HG03066 (cell line): ENCODE measurements at regions not wholly inside any gene's neighbourhood (a gene's known extent, or its start where the extent isn't known, plus 50 kb on each side); places are given as distances from the start of the nearest gene placed in this dataset.
"Not testable (repeated sequence)": the region's sequence is repeated elsewhere in the genome, so short reads cannot be mapped to it uniquely, and the experiment has no call there.

Experiments used
- ATAC-seq: cut with Tn5 transposase; IDR thresholded peaks from one replicate; pipeline ENCODE4 v1.9.1; 2021; ENCODE audit warnings: low read depth; ENCODE audit not compliant: unreplicated experiment

GRCh38 chr4:163077680-163078079, 89.0 kb downstream of the NAF1 start:
- ATAC-seq: no peak

GRCh38 chr4:163072222-163072621, 94.5 kb downstream of the NAF1 start:
- ATAC-seq: no peak

GRCh38 chr4:163071308-163071707, 95.4 kb downstream of the NAF1 start:
- no peak for ATAC-seq

- ATAC-seq: no peak
Observed at GRCh38 chr4:163070023-163070422, 96.7 kb downstream of the NAF1 start.

GRCh38 chr4:163063891-163064290, 102.8 kb downstream of the NAF1 start:
- ATAC-seq: no peak

GRCh38 chr4:163048447-163048846, 118.2 kb downstream of the NAF1 start:
- ATAC-seq: peak; percentile 76

GRCh38 chr4:163042306-163042705, 124.4 kb downstream of the NAF1 start:
- ATAC-seq: peak; percentile 63

- ATAC-seq: no peak
Observed at GRCh38 chr4:163017135-163017534, 149.6 kb downstream of the NAF1 start.

- no peak for ATAC-seq
Observed at GRCh38 chr4:163012816-163013215, 153.9 kb downstream of the NAF1 start.

GRCh38 chr4:163003979-163004378, 162.7 kb downstream of the NAF1 start:
- ATAC-seq: no peak

GRCh38 chr4:162988530-162988929, 178.2 kb downstream of the NAF1 start:
- no peak for ATAC-seq

GRCh38 chr4:162985131-162985530, 181.6 kb downstream of the NAF1 start:
- ATAC-seq: no peak

- no peak for ATAC-seq
Observed at GRCh38 chr4:162984621-162985020, 182.1 kb downstream of the NAF1 start.

GRCh38 chr4:162981823-162982222, 184.9 kb downstream of the NAF1 start:
- no peak for ATAC-seq

GRCh38 chr4:162978398-162978797, 188.3 kb downstream of the NAF1 start:
- ATAC-seq: no peak

- no peak for ATAC-seq
Observed at GRCh38 chr4:162977788-162978187, 188.9 kb downstream of the NAF1 start.

- ATAC-seq: no peak
Observed at GRCh38 chr4:162972661-162973330, 193.9 kb downstream of the NAF1 start.

- no peak for ATAC-seq
Observed at GRCh38 chr4:162969194-162969593, 197.5 kb downstream of the NAF1 start.

GRCh38 chr4:162965978-162966377, 200.7 kb downstream of the NAF1 start:
- ATAC-seq: not testable (repeated sequence)

GRCh38 chr4:162959046-162959445, 207.6 kb downstream of the NAF1 start:
- no peak for ATAC-seq

GRCh38 chr4:162957521-162958143, 209.1 kb downstream of the NAF1 start:
- no peak for ATAC-seq

GRCh38 chr4:162954976-162955375, 211.7 kb downstream of the NAF1 start:
- no peak for ATAC-seq
